HUES48 (cell line): ENCODE measurements at regions not wholly inside any gene's neighbourhood (a gene's known extent, or its start where the extent isn't known, plus 50 kb on each side); places are given as distances from the start of the nearest gene placed in this dataset.
"Not testable (repeated sequence)": the region's sequence is repeated elsewhere in the genome, so short reads cannot be mapped to it uniquely, and the experiment has no call there.

Experiments
- H3K27ac ChIP-seq: one replicate; pipeline ENCODE4 v1.7.0; 2013; ENCODE audit warnings: low read depth, low read length, inconsistent platforms
- H3K27me3 ChIP-seq: 2 replicates; pipeline ENCODE4 v1.6.1; 2013; ENCODE audit warnings: mild to moderate bottlenecking, low read length; ENCODE audit not compliant: control insufficient read depth, insufficient read depth
- H3K36me3 ChIP-seq: 2 replicates; pipeline ENCODE4 v1.6.1; 2013; ENCODE audit warnings: low read length; ENCODE audit not compliant: control insufficient read depth, insufficient read depth
- H3K4me1 ChIP-seq: 2 replicates; pipeline ENCODE4 v1.6.1; 2013; ENCODE audit warnings: mild to moderate bottlenecking, low read length; ENCODE audit not compliant: control insufficient read depth, insufficient read depth
- H3K4me3 ChIP-seq: 2 replicates; pipeline ENCODE4 v1.5.1; 2013; ENCODE audit warnings: mild to moderate bottlenecking, low read depth, low read length
- H3K9ac ChIP-seq: 2 replicates; pipeline ENCODE4 v1.6.1; 2013; ENCODE audit warnings: mild to moderate bottlenecking, low read depth, low read length, moderate library complexity
- H3K9me3 ChIP-seq: 2 replicates; pipeline ENCODE4 v1.6.1; 2013; ENCODE audit warnings: low read length; ENCODE audit not compliant: control insufficient read depth, insufficient read depth

DNA sequence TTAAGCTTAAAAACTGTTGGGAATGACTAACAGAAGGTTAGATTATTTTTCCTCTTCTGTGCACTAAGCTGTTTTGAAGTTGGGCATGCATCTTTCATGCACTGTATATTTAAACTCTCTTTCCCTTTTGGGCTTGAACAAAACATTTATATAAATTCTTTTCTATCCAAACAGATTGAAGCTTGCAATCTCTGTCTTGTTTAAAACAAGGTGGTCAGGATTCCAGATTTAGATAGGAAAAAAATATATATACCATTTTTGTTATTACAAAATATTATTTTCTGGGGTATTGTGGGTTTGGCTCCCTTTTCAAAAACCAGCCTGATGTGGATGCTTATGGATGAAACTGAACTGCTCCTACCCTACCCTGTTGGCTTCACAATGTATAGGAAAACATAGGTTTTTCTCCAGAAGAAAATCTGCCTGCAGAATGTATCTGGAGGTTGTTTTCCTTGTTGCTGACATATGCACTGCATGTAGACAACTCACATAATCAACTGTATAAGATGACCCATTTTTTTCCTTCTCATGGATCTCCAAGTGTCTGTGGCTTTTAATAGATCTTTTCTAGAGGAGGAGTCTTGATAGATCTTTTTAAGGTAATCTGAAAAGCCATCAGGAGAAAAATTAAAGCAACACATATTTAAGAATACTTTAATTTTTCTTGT is 146.3 kb downstream of the PRL start:
- no peak overlapping the region for H3K27ac ChIP-seq
- H3K27me3 ChIP-seq, result no peaks in the 10 kb centered on the region
- no peaks in the 10 kb centered on the region for H3K36me3 ChIP-seq
- no peak overlapping the region for H3K9ac ChIP-seq
- H3K4me3 ChIP-seq, result no peak overlapping the region
- peaks cover 46% of the 10 kb centered on the region for H3K4me1 ChIP-seq
- no peaks in the 10 kb centered on the region for H3K9me3 ChIP-seq

DNA sequence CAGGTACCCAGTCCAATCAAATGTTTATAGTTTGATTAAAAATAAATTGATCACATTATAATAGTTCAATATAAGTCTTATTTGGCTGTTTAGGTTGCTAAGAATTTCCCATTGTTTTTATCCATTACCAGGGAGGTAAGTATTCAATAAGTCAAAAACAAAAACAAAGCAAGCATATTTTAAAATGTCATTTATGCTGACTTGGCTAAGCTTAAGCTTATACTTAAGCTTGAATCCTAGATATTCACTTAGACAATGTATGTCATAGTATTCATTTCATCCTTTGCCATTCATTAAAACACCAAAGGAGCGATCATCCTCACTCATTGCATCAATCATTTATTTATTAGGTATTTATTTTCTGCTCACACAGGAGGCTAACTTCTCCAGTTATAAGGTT is 144.9 kb downstream of the PRL start:
- H3K9ac ChIP-seq, result no peak overlapping the region
- no peaks in the 10 kb centered on the region for H3K36me3 ChIP-seq
- no peaks in the 10 kb centered on the region for H3K27me3 ChIP-seq
- no peak overlapping the region for H3K27ac ChIP-seq
- H3K4me1 ChIP-seq, result peaks cover 33% of the 10 kb centered on the region
- H3K9me3 ChIP-seq, result no peaks in the 10 kb centered on the region
- no peak overlapping the region for H3K4me3 ChIP-seq

DNA sequence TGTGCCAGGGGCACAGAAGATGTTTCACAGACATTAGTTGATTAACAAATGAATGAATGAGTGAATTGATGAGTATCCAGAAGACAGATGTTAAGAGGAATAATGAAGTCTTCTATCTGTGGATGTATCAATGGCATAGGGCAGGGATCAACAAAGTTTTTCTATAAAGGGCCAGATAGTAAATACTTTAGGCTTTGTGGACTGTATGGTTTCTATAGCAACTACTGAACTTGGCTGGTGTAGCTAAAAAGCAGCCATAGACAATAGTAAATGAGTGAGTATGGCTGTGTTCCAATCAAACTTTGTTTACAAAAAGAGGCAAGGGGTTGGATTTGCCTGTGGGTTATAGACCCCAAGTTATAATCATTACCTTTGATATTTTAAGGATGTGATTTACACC is 144.0 kb downstream of the PRL start:
- no peaks in the 10 kb centered on the region for H3K9me3 ChIP-seq
- H3K9ac ChIP-seq, result no peak overlapping the region
- H3K27me3 ChIP-seq, result no peaks in the 10 kb centered on the region
- H3K4me3 ChIP-seq, result no peak overlapping the region
- H3K4me1 ChIP-seq, result peaks cover 23% of the 10 kb centered on the region
- H3K27ac ChIP-seq, result no peak overlapping the region
- no peaks in the 10 kb centered on the region for H3K36me3 ChIP-seq

DNA sequence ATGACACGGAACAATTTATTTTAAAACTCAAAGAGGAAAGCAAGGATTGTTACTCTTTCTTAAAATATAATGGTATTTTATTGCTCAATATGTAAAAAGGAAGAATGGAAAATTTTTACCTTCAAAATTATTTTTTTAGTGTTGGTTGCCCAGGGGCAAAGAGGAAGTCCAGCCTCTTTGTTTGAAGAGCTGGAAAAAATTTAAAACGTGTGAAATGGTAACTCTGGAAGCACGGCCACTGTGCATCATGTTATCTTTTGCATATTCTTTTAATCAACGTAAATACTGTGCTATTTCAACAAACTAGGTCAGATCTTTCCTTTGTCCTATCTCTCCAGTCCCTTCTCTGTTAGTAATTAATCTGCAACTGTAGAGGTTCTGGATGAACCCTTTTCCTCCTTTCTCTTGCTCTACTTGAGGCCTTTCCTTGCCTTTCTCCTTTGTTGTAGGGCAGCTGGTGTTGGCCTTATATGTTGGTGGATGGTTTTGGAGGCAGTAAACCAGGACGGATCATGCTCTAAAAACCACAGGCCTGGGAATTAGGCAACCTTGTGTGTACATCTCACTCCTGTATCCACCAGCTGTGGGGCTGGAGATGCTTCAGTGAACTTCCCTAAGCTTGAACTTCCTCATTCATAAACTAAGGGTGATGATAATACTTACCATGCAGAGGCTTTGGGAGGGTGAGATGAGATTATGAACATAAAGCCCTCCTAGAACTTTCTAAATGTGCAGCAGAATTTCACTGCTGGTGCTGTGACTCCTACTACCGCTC is 143.3 kb downstream of the PRL start:
- Histone ChIP-seq H3K4me3 (no peak overlapping the region), H3K9ac (no peak overlapping the region), H3K4me1 (peaks cover 16% of the 10 kb centered on the region), H3K9me3 (no peaks in the 10 kb centered on the region), H3K36me3 (no peaks in the 10 kb centered on the region), H3K27ac (no peak overlapping the region), H3K27me3 (no peaks in the 10 kb centered on the region)

DNA sequence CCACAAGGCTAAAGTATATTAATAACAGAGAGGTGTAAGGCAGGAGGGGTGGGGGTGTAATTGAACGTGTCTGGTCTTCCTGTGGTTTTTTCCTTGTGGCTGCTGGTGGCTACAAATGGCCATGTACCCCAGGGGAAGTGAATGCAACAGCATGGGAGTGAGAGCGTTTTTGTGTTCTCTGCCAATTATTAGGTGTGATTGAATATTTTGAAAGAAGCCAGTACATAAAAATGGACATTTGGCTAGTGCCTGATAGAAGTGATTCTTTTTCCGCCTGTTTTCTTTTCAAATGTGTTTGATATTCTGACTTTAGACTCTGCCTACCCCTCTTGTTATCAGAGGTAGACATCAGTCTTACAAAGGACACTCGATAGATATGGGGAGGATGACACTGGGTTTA is 141.3 kb downstream of the PRL start:
- Histone ChIP-seq H3K9ac (no peak overlapping the region), H3K4me1 (no peaks in the 10 kb centered on the region; the same call in 1 of the 2 replicates), H3K36me3 (peaks cover 6% of the 10 kb centered on the region; the same call in 1 of the 2 replicates), H3K27ac (no peak overlapping the region), H3K9me3 (no peaks in the 10 kb centered on the region), H3K27me3 (no peaks in the 10 kb centered on the region), H3K4me3 (no peak overlapping the region)

DNA sequence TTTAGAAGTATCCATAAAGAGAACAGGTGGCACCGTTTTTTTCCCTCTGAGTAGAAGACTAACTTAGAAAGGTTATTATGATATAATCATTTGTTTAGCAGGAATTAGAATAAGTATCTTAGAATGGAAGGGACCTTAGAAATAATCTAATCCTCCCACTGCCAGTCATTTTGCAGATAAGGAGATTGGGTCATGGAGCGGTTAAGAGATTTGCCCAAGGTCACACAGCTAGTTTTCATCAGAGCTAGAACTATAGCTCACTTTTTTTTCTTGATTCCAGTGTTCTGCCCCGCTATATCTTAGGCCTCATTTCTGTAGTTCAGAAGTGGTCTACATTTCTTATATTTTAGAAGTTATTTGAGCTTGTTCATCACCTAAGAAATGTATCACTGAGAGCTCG is 139.6 kb downstream of the PRL start:
- no peaks in the 10 kb centered on the region for H3K4me1 ChIP-seq
- H3K9ac ChIP-seq, result no peak overlapping the region
- peaks cover 6% of the 10 kb centered on the region; the same call in 1 of the 2 replicates for H3K36me3 ChIP-seq
- no peak overlapping the region for H3K4me3 ChIP-seq
- H3K27ac ChIP-seq, result no peak overlapping the region
- peaks cover 4% of the 10 kb centered on the region; the same call in 1 of the 2 replicates for H3K9me3 ChIP-seq
- H3K27me3 ChIP-seq, result no peaks in the 10 kb centered on the region

DNA sequence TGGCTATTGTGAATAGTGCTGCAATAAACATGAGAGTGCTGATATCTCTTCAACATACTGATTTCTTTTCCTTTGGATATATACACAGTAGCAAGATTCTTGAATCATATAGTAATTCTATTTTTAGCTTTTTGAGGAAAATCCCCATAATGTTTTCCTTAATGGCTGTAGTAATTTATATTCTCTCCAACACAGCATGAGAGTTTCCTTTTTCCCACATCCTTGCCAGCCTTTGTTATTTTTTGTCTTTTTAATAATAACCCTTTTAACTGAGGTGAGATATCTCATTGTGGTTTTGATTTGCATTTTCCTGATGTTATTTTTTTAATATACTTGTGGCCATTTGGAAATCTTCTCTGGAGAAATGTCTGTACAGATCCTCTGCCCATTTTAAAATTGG is 132.6 kb downstream of the PRL start:
- H3K27me3 ChIP-seq, result no peaks in the 10 kb centered on the region
- peaks cover 6% of the 10 kb centered on the region; the same call in 1 of the 2 replicates for H3K36me3 ChIP-seq
- peaks cover 20% of the 10 kb centered on the region for H3K9me3 ChIP-seq
- H3K4me1 ChIP-seq, result no peaks in the 10 kb centered on the region
- no peak overlapping the region for H3K4me3 ChIP-seq
- no peak overlapping the region for H3K27ac ChIP-seq
- no peak overlapping the region for H3K9ac ChIP-seq

DNA sequence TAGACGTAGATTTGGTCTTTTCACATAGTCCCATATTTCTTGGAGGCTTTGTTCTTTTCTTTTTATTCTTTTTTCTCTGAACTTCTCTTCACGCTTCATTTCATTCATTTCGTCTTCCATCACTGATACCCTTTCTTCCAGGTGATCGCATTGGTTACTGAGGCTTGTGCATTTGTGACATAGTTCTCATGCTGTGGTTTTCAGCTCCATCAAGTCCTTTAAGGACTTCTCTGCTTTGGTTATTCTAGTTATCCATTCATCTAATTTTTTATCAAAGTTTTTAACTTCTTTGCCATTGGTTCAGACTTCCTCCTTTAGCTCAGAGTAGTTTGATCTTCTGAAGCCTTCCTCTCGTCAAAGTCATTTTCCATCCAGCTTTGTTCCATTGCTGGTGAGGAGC is 125.8 kb downstream of the PRL start:
- Histone ChIP-seq H3K36me3 (peaks cover 19% of the 10 kb centered on the region; the same call in 1 of the 2 replicates), H3K9me3 (peaks cover 36% of the 10 kb centered on the region)
- H3K9ac ChIP-seq, H3K4me1 ChIP-seq, H3K4me3 ChIP-seq, H3K27ac ChIP-seq, H3K27me3 ChIP-seq: not testable (repeated sequence)

DNA sequence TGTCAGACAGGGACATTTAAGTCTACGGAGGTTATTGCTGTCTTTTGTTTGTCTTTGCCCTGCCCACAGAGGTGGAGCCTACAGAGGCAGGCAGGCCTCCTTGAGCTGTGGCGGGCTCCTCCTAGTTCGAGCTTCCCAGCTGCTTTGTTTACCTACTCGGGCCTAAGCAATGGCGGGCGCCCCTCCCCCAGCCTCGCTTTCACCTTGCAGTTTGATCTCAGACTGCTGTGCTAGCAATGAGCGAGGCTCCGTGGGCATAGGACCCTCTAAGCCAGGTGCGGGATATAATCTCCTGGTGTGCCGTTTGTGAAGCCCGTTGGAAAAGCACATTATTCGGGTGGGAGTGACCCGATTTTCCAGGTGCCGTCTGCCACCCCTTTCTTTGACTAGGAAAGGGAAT is 125.0 kb downstream of the PRL start:
- H3K27ac ChIP-seq, H3K27me3 ChIP-seq, H3K9ac ChIP-seq, H3K4me3 ChIP-seq, H3K4me1 ChIP-seq: not testable (repeated sequence)
- peaks cover 36% of the 10 kb centered on the region for H3K9me3 ChIP-seq
- peaks cover 19% of the 10 kb centered on the region; the same call in 1 of the 2 replicates for H3K36me3 ChIP-seq

DNA sequence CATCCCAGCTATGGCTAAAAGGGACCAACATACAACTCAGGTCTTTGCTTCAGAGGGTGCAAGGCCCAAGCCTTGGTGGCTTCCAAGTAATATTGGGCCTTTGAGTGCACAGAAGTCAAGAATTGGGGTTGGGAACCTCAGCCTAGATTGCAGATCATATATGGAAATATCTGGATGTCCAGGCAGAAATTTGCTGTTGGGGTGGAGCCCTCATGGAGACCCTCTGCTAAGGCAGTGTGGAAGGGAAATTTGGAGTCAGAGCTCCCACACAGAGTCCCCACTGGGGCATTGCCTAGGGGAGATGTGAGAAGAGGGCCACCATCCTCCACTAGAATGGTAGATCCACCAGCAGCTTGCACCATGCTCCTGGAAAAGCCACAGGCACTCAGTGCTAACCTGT is 123.5 kb downstream of the PRL start:
- Histone ChIP-seq H3K27ac (no peak overlapping the region), H3K9me3 (peaks cover 36% of the 10 kb centered on the region), H3K36me3 (peaks cover 19% of the 10 kb centered on the region; the same call in 1 of the 2 replicates), H3K4me3 (no peak overlapping the region), H3K4me1 (no peaks in the 10 kb centered on the region), H3K9ac (no peak overlapping the region), H3K27me3 (no peaks in the 10 kb centered on the region)

DNA sequence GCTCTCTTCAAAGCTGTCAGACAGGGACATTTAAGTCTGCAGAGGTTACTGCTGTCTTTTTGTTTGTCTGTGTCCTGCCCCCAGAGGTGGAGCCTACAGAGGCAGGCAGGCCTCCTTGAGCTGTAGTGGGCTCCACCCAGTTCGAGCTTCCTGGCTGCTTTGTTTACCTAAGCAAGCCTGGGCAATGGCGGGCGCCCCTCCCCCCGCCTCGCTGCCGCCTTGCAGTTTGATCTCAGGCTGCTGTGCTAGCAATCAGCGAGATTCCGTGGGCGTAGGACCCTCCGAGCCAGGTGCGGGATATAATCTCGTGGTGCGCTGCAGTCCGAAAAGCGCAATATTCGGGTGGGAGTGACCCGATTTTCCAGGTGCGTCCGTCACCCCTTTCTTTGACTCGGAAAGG is 116.6 kb downstream of the PRL start:
- H3K4me1 ChIP-seq, H3K9ac ChIP-seq, H3K27ac ChIP-seq, H3K4me3 ChIP-seq, H3K27me3 ChIP-seq, H3K36me3 ChIP-seq: not testable (repeated sequence)
- peaks cover 19% of the 10 kb centered on the region for H3K9me3 ChIP-seq
